Activated T-cell treated with anti-CD3 and anti-CD28 coated beads for 4 hours (primary cell): ENCODE measurements at regions not wholly inside any gene's neighbourhood (a gene's known extent, or its start where the extent isn't known, plus 50 kb on each side); places are given as distances from the start of the nearest gene placed in this dataset.
"Not testable (repeated sequence)": the region's sequence is repeated elsewhere in the genome, so short reads cannot be mapped to it uniquely, and the experiment has no call there.

ENCODE experiments used
- DNase-seq: peaks from one replicate; pipeline ENCODE4 v3.0.0-alpha.2; 2020

DNA sequence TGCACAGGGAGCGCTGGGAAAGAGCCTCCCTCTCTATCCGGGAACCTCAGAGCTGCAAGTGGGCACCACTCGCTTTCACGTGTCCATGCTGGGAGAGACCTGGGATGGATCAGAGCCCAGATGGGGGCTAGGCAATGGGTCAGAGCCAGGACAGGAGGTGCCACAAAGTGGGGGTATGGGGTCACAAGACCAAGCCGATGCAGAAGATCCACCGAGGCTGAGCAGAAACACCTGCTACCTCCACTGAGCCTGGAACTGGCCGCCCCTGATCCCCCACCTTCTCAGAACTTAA is 180.9 kb upstream of the SFSWAP start:
- DNase-seq: no peak

DNA sequence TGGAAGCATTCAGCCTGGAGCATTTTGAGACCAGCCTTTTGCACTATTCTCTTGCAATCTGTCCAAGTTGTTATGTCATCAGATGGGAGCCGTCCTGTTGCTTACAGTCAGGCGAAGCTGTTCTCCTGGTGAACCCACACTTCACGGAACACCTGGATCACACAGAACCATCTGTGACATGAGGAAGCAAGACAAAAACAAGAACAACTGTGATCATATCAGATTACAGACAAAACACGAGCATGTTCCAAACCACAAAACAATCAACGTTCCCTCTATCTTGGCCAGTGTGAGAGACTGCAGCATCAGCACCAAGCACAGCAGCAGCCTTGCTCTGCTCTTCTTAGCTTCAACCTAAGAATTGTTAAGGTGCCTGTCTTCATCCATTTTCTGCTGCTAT is 180.5 kb upstream of the SFSWAP start:
- DNase-seq: no peak

GRCh38 chr12:131533139-131533538 is 177.8 kb upstream of the SFSWAP start:
- no peak for DNase-seq

DNA sequence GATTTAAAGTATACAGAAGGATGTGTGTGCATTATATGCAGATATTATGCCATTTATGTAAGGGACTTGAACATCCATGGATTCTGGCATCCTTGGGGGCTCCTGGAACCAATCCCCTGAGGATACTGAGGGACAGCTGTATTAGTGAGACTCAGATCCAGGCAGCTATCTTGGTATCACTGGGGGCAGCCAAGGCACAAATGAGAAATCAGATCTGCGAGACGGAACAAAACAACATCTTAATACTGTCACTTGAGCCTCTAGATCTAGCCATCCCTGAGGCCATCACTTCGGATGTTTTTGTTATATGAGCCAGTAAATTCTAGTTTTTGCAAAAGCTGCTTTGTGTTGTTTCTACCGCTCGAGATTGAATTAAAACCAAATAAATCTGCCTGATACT is 175.1 kb upstream of the SFSWAP start:
- DNase-seq: no peak

- DNase-seq: no peak
Measured at GRCh38 chr12:131536337-131536736, 174.6 kb upstream of the SFSWAP start.

DNA sequence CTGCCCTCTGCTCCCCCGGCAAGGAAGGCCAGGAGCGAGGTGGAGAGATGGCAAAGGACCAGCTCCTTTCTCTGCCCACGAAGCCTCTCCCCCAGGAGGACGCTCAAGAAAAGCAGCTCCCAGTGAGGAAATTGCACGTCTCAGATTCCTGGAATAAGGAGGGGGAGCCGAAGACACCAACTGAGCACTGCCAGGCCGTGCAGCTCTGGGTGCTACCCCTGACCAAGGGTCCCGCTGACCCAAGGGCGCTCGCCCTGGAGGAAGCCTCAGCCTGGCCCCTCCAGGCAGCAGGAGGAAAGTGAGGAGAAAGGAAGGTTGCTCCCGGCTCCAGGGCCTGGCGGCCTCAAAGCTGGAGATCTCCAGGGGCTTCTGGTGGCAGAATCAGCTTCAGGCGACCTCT is 174.1 kb upstream of the SFSWAP start:
- DNase-seq: no peak

- DNase-seq: no peak
Measured at GRCh38 chr12:131537267-131537958, 173.5 kb upstream of the SFSWAP start.

GRCh38 chr12:131539381-131539780 is 171.5 kb upstream of the SFSWAP start:
- DNase-seq: no peak

DNA sequence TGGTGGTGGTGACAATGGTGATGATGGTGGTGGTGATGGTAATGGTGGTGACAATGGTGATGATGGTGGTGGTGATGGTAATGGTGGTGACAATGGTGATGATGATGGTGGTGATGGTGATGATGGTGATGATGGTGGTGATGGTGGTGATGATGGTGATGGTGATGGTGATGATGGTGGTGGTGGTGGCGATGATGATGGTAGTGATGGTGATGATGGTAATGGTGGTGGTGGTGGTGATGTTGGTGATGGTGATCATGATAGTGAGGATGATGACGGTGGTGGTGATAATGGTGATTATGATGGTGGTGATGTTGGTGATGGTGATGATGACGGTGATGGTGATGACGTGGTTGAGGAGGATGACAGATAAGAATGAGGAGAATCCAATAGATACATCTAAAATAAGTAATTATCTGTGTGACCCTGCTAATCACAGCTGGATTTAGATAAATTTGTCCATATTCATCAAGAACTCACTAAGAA is 170.7 kb upstream of the SFSWAP start:
- DNase-seq: no peak

DNA sequence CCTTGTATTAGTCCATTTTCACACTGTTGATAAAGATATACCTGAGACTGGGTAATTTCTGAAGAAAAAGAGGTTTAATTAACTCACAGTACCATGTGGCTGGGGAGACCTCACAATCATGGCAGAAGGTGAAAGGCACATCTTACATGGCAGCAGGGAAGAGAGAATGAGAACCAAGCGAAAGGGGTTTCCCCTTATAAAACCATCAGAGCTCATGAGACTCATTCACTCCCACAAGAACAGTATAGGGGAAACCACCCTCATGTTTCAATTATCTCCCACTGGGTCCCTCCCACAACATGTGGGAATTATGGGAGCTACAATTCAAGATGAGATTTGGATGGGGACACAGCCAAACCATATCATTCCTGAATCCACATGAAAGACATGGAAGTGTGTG is 169.4 kb upstream of the SFSWAP start:
- DNase-seq: not testable (repeated sequence)

DNA sequence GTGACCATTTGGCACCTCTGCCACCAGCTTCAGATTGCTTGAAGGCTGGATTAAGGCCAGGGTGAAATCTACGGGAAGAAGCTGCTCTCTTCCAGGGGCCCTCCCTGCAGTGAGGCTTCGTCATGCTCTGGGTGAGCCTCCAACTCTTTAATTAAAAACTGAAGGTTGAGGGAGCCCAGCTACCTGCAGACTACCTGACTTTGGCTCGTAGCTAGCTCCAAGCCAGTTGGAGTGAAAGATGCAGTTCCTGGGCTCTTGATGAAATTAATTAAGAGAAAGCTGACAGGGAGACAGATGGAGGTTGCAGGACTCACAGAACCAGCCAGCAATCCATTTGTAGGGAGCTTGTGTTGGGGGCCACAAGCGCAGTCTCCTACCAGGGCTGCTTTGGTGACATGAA is 168.5 kb upstream of the SFSWAP start:
- DNase-seq: no peak

- DNase-seq: no peak
Measured at GRCh38 chr12:131543040-131543439, 167.8 kb upstream of the SFSWAP start.

DNA sequence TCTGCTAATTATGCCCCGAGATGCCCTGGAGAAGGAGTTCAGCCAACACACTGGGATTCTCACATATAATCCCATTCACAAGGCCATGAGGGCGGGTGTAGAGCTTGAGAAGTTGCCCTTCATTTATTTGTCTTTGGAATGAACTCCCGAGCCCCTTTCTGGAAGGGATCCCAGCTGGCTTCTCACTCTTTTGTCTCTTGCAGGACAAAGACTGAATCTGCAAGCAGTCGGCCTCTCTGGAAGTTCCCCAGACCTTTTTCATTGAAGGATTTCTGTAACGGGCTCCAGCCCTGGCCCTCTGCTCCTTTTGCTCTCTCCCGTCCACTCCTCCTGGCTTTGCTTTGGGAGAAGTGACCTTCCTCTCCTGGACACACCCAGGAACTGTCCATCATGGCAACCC is 163.3 kb upstream of the SFSWAP start:
- DNase-seq: no peak

DNA sequence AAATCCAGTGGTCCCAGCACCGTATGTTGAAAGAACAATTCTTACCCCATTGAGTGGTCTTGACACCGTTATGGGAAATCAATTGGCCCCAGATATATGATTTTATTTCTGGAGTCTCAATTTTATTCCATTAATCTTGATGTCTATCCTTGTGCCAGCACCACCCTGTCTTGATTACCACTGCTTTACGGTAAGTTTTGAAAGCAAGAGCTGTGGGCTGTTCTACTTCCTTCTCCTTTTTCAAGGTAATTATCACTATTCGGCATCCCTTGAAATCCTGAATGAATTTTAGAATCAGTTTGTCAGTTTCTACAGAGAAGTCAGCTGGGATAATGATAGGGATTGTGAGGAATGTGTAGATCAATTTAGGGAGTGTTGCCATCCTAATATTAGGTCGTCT is 160.8 kb upstream of the SFSWAP start:
- DNase-seq: no peak

- DNase-seq: no peak
Measured at GRCh38 chr12:131551675-131552491, 159.0 kb upstream of the SFSWAP start.

DNA sequence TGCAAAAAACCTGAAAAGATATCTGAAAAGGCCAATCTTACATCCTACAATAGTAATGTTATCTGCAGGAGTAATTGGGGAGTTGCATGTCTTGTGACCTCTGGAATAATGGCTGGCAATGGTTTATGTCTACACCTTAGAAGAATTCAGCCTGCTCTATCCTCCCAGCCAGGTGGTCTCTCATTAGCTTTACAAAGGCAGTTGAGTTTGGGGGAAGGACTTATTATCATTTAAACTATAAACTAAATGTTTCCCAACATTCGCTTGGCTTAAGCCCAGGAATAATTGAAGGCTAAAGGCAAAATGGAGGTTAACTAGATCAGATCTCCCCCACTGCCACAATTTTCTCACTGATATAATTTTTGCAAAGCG is 158.4 kb upstream of the SFSWAP start:
- DNase-seq: no peak

- no peak for DNase-seq
Measured at GRCh38 chr12:131553096-131553777, 157.7 kb upstream of the SFSWAP start.

DNA sequence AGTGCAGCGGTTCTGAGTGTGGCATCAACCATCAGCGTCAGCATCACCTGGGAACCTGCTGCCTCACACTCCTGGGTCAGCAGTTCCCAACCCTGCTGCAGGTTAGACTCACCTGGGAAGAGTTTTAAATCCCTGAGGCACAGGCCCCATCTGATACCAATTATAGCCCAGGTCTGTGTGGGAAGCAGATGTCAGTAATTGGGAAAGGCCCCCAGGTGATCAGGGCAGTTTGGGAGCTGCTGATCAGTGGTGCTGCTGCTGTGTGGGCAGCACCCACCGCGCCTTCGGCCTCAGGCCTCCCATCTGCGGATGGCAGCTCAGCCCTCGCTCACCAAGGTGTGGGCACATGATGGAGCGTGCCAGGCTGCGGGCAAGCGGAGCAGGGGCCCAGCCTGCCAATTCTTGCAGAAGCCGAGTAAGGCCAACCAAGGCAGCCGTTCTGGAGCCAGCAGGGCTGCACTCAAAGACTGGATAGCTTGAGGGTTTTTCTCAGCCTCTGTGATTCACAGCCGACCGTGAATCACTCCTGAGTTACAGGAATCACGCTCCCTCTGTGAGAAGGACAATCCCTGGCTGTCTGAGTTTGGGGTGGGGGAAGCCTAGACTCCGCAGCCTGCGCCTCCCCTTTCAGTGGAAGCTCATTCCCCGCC is 155.6 kb upstream of the SFSWAP start:
- no peak for DNase-seq

GRCh38 chr12:131555866-131556265 is 155.0 kb upstream of the SFSWAP start:
- DNase-seq: no peak

DNA sequence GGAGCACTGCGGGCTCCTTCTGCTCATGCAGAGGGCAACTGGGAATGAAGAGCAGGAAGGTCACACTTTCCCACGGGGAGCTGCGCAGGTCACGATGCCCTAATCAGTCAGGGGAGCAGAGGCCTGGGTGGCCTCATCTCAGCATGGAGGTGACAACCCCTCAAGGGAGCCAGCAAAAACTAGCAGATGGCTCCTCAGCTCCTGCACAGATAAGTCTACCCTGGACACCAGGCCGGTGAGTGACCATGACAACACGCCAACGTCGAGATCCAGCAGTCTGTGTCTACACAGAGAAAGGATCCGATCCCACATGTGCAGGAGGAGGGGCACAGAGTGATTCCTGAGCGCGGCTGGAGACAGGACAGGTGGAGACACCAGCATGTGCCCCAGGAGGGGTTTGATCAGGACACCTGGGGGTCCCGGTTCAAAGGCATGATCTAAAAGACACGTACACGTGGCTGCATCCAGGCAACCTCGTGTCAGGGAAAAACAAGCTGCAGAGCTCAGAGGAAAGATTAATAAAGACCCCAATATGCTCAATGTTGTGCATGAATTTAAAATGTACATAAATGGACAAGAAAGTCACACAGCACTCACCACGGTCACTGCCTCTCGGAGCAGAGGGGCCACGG is 153.7 kb upstream of the SFSWAP start:
- no peak for DNase-seq

GRCh38 chr12:131559517-131560516 is 151.1 kb upstream of the SFSWAP start:
- no peak for DNase-seq

GRCh38 chr12:131561051-131561450 is 149.8 kb upstream of the SFSWAP start:
- no peak for DNase-seq
